ENCODE measurements at regions not wholly inside any gene's neighbourhood (a gene's known extent, or its start where the extent isn't known, plus 50 kb on each side); places are given as distances from the start of the nearest gene placed in this dataset.

DNA sequence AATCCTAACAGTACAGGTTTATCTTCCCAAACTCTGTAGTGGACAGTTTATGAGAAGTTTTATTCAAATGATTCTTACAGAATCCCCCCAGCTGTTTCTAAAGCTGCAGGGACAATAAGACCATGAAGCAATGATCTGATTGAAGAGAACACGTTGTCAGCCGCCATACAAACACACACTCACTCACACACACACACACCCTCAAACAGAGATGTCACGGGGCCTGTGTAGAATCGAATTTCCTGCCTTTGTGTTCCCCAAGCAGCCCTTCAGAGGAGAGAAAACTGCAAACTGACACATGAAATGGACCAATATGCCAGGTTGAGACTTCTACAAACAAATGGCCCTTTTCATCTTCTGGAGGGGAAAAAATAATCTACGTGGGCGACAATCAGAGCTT lies 80.5 kb upstream of the TBX3 start:
- no peak overlapping the region for H3K27ac ChIP-seq (ENCODE audit: insufficient read depth, low read depth, low read length, poor library complexity, severe bottlenecking)
- no peaks in the 10 kb centered on the region for H3K27me3 ChIP-seq (ENCODE audit: control insufficient read depth, insufficient read depth, low read length, poor library complexity, severe bottlenecking)
- peaks cover 3% of the 10 kb centered on the region for H3K4me1 ChIP-seq (ENCODE audit: control insufficient read depth, insufficient read depth, low read length)
- no peak overlapping the region for H3K4me3 ChIP-seq (ENCODE audit: insufficient read depth, low read depth, low read length)
- WGBS, 2 experiments: 51 to 53% methylated on average over 6 of the region's 6 CpGs
- no peaks in the 10 kb centered on the region for H3K9me3 ChIP-seq (ENCODE audit: control insufficient read depth, low read length)
- H3K36me3 ChIP-seq (ENCODE audit: control insufficient read depth, insufficient read depth, low read length): no peaks in the 10 kb centered on the region

DNA sequence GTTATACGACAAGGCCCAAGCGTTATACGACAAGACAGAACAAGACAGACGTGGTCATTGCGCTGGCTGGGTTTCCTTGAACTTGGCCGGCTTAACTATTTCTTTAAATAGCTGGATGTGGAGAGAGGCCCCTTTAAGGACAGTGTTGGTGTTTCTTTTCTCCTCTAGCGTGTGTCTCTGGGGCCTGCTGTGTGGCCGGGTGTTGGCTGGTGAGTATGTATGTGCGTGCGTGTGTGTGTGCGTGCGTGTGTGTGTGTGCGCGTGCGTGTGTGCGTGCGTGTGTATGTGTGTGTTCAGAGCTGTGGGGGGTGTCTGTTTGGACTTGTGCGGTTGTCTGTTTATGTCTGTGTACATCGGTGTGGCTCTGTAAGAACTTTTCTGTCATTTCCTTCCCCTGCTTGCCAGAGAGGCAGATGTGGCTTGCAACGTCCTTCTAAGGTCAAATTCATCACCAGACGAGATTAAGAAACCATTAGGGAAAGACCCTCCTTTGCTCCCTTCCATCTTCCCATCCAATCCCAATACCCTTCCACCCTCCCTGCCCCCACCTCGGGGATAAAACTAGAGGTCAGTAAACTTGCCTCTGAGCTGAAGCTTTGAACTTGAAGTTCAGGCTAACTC lies 78.6 kb upstream of the TBX3 start:
- no peak overlapping the region for H3K4me3 ChIP-seq (ENCODE audit: insufficient read depth, low read depth, low read length)
- H3K9me3 ChIP-seq (ENCODE audit: control insufficient read depth, low read length): no peaks in the 10 kb centered on the region
- 92 to 93% methylated on average over 22 of the region's 22 CpGs for WGBS, 2 experiments
- no peaks in the 10 kb centered on the region for H3K36me3 ChIP-seq (ENCODE audit: control insufficient read depth, insufficient read depth, low read length)
- no peaks in the 10 kb centered on the region for H3K27me3 ChIP-seq (ENCODE audit: control insufficient read depth, insufficient read depth, low read length, poor library complexity, severe bottlenecking)
- peaks cover 3% of the 10 kb centered on the region for H3K4me1 ChIP-seq (ENCODE audit: control insufficient read depth, insufficient read depth, low read length)
- no peak overlapping the region for H3K27ac ChIP-seq (ENCODE audit: insufficient read depth, low read depth, low read length, poor library complexity, severe bottlenecking)

DNA sequence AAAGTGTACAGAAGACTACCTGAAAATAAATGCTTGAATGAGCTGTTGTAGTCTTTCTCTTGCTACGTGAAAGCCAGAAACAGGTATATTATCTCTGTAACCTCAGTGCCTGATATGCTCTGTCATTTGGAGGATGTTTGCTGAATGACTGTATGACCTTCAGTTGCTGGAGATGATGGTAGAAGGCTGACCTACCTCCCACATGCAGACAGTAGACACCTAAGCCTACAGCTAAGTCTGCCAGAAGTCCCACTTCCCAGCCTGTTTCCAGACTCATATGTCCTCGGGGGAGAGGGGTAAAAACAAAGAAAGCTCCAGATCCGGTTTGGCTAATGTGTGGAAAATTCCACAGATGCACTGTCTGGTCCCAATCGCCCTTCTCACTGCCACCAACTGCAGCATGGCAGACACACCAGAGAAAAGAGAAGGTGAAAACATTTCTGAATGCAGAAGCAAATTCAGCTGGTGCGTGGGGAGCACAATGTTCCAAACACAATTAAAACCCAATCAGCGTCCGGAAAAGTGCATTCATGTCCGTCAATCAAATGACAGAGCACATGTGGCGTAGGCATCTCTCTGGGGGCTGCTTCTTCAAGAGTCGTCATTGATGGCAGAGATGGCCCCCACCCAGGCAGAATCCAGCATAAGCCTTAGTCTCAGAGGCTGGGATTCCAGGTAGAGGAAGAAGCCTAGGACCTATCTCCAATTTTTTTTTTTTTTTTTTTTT lies 76.3 kb upstream of the TBX3 start:
- Histone ChIP-seq H3K27ac (ENCODE audit: insufficient read depth, low read depth, low read length, poor library complexity, severe bottlenecking) (no peak overlapping the region), H3K27me3 (ENCODE audit: control insufficient read depth, insufficient read depth, low read length, poor library complexity, severe bottlenecking) (no peaks in the 10 kb centered on the region), H3K4me1 (ENCODE audit: control insufficient read depth, insufficient read depth, low read length) (peaks cover 3% of the 10 kb centered on the region), H3K4me3 (ENCODE audit: insufficient read depth, low read depth, low read length) (no peak overlapping the region), H3K36me3 (ENCODE audit: control insufficient read depth, insufficient read depth, low read length) (no peaks in the 10 kb centered on the region), H3K9me3 (ENCODE audit: control insufficient read depth, low read length) (no peaks in the 10 kb centered on the region)
- WGBS, 2 experiments: 89 to 92% methylated on average over 10 of the region's 10 CpGs

DNA sequence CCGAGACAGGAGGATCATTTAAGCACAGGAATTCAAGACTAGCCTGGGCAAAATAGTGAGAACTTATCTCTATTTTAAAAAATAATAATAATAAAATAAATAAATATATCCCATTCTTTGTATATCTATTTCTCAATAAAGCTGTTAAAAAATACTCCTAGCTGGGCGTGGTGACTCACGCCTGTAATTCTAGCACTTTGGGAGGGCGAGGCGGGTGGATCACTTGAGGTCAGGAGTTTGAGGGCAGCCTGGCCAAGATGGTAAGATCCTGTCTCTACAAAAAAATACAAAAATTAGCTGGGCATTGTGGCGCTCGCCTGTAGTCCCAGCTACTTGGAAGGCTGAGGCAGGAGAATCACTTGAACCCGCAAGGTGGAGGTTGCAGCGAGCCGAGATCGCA lies 75.7 kb upstream of the TBX3 start:
- Histone ChIP-seq H3K4me3 (ENCODE audit: insufficient read depth, low read depth, low read length) (no peak overlapping the region), H3K27ac (ENCODE audit: insufficient read depth, low read depth, low read length, poor library complexity, severe bottlenecking) (no peak overlapping the region), H3K27me3 (ENCODE audit: control insufficient read depth, insufficient read depth, low read length, poor library complexity, severe bottlenecking) (no peaks in the 10 kb centered on the region), H3K9me3 (ENCODE audit: control insufficient read depth, low read length) (no peaks in the 10 kb centered on the region), H3K4me1 (ENCODE audit: control insufficient read depth, insufficient read depth, low read length) (peaks cover 3% of the 10 kb centered on the region), H3K36me3 (ENCODE audit: control insufficient read depth, insufficient read depth, low read length) (no peaks in the 10 kb centered on the region)
- 95% methylated on average over 11 of the region's 11 CpGs for WGBS, 2 experiments

DNA sequence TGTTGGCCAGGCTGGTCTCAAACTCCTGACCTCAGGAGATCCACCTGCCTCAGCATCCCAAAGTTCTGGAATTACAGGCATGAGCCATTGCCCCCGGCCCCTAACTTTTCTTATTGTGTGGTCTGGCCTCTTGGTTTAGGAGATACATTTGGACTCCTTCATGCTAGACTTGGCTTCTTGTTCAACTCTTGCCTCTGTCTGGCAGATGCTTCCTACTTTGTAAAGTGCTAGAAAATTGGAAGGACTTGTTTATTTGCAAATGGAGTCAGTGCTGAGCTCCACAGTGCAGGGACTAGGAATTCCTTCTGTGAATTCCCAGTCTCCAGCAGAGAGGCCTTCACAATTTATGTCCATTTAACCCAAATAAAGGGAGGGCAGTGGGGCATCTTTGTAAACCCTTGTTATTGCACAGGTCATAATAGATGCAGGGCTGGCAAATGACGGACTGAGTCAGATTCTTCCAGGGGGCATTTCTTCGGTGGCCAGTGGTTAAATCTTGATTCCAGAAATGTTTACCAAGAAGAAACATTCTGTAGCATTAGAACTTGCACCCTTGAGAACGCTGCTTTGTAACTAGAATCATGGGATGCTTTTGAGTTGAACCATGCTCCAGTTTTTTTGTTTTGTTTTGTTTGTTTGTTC lies 73.8 kb upstream of the TBX3 start:
- H3K27ac ChIP-seq (ENCODE audit: insufficient read depth, low read depth, low read length, poor library complexity, severe bottlenecking): no peak overlapping the region
- 67 to 70% methylated on average over 4 of the region's 4 CpGs for WGBS, 2 experiments
- H3K4me3 ChIP-seq (ENCODE audit: insufficient read depth, low read depth, low read length): no peak overlapping the region
- no peaks in the 10 kb centered on the region for H3K36me3 ChIP-seq (ENCODE audit: control insufficient read depth, insufficient read depth, low read length)
- no peaks in the 10 kb centered on the region for H3K9me3 ChIP-seq (ENCODE audit: control insufficient read depth, low read length)
- H3K4me1 ChIP-seq (ENCODE audit: control insufficient read depth, insufficient read depth, low read length): no peaks in the 10 kb centered on the region
- H3K27me3 ChIP-seq (ENCODE audit: control insufficient read depth, insufficient read depth, low read length, poor library complexity, severe bottlenecking): no peaks in the 10 kb centered on the region

DNA sequence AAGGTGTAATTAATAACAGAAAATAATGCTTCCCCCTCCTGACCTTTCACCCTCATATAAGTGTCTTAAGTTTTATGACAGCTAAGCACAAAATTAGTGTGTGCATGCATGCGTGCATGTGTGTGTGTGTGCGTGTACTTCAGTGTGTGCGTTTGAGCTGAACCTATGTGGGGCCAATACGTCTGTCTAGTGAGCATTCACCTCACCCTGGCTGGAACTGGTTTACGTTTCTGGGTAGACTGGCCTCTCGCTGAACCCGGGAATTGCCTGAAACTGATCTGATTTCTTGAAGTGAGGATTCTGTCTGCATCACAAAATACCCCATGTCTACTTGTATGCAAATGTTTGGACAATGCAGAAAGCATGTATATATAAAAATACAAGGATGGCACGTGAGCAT lies 68.2 kb upstream of the TBX3 start:
- no peak overlapping the region for H3K27ac ChIP-seq (ENCODE audit: insufficient read depth, low read depth, low read length, poor library complexity, severe bottlenecking)
- H3K27me3 ChIP-seq (ENCODE audit: control insufficient read depth, insufficient read depth, low read length, poor library complexity, severe bottlenecking): no peaks in the 10 kb centered on the region
- no peaks in the 10 kb centered on the region for H3K9me3 ChIP-seq (ENCODE audit: control insufficient read depth, low read length)
- H3K4me1 ChIP-seq (ENCODE audit: control insufficient read depth, insufficient read depth, low read length): peaks cover 1% of the 10 kb centered on the region
- no peak overlapping the region for H3K4me3 ChIP-seq (ENCODE audit: insufficient read depth, low read depth, low read length)
- 89 to 90% methylated on average over 8 of the region's 8 CpGs for WGBS, 2 experiments
- no peaks in the 10 kb centered on the region for H3K36me3 ChIP-seq (ENCODE audit: control insufficient read depth, insufficient read depth, low read length)

DNA sequence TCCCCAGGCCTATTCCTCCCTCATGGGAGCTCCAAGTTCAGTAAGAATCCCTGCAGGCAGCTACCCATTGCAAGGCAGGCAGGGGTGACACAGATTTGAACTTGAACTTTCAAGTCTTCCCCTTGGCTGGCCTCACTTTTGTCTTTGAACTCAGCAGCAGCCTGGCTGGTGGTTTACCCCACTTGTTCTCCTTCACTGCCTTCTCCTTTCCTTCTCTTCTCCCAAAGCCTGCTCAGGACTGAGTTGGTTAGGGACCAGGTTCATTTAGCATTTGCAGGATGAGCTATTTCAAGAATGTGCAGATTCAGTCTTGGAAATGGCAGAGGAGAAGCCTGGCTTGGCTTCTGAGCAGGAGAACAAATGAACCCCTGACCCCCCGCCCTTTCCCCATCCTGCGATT lies 67.7 kb upstream of the TBX3 start:
- 64 to 75% methylated on average over 2 of the region's 2 CpGs for WGBS, 2 experiments

DNA sequence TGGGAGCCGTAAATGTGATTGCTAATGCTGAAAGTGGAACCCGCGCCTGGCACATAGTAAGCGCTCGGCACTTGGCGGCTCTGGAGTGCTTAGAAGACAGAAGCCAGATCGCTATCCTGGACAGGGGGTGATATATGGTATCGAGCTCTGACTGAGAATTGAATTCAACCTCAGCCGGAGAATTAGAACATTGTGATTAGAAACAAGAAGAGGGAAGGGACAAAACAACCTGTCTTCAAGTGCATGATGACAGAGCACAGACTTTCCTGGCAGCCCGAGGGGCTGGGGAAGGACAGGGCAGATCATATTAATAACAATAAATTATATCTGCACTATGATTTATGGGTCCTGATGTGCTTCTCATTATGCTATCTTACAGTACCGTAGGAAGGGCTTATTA lies 66.9 kb upstream of the TBX3 start:
- WGBS, 2 experiments: 93 to 95% methylated on average over 10 to 11 of the region's 11 CpGs
- no peaks in the 10 kb centered on the region for H3K27me3 ChIP-seq (ENCODE audit: control insufficient read depth, insufficient read depth, low read length, poor library complexity, severe bottlenecking)
- H3K27ac ChIP-seq (ENCODE audit: insufficient read depth, low read depth, low read length, poor library complexity, severe bottlenecking): no peak overlapping the region
- no peaks in the 10 kb centered on the region for H3K36me3 ChIP-seq (ENCODE audit: control insufficient read depth, insufficient read depth, low read length)
- H3K4me1 ChIP-seq (ENCODE audit: control insufficient read depth, insufficient read depth, low read length): peaks cover 3% of the 10 kb centered on the region
- H3K9me3 ChIP-seq (ENCODE audit: control insufficient read depth, low read length): no peaks in the 10 kb centered on the region
- no peak overlapping the region for H3K4me3 ChIP-seq (ENCODE audit: insufficient read depth, low read depth, low read length)

More for the DNA sequence above, 67.7 kb upstream of the TBX3 start:
- Histone ChIP-seq H3K27me3 (ENCODE audit: control insufficient read depth, insufficient read depth, low read length, poor library complexity, severe bottlenecking) (no peaks in the 10 kb centered on the region), H3K4me3 (ENCODE audit: insufficient read depth, low read depth, low read length) (no peak overlapping the region), H3K4me1 (ENCODE audit: control insufficient read depth, insufficient read depth, low read length) (peaks cover 3% of the 10 kb centered on the region), H3K27ac (ENCODE audit: insufficient read depth, low read depth, low read length, poor library complexity, severe bottlenecking) (no peak overlapping the region), H3K36me3 (ENCODE audit: control insufficient read depth, insufficient read depth, low read length) (no peaks in the 10 kb centered on the region), H3K9me3 (ENCODE audit: control insufficient read depth, low read length) (no peaks in the 10 kb centered on the region)

DNA sequence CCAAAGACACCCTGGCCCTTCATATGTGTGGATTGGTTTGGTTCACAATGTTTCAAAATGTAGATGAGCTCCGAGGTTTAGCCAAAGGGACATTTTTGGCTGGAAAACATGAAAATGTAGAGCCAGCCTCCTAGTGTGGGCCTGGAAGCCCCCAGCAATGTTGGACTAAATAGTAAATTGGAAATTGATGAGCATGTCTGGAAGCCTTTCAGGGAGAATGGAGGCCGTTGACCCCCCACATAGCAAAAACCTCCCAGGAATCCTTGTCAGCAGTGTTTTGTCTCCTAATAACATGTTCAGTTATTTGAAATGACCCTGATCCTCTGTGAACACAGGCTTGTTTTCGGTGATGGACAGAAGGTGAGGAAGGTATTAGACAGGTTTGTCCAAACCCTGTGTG lies 65.1 kb upstream of the TBX3 start:
- 88 to 98% methylated on average over 3 of the region's 3 CpGs for WGBS, 2 experiments
- Histone ChIP-seq H3K4me1 (ENCODE audit: control insufficient read depth, insufficient read depth, low read length) (peaks cover 3% of the 10 kb centered on the region), H3K9me3 (ENCODE audit: control insufficient read depth, low read length) (no peaks in the 10 kb centered on the region), H3K27ac (ENCODE audit: insufficient read depth, low read depth, low read length, poor library complexity, severe bottlenecking) (no peak overlapping the region), H3K27me3 (ENCODE audit: control insufficient read depth, insufficient read depth, low read length, poor library complexity, severe bottlenecking) (no peaks in the 10 kb centered on the region), H3K4me3 (ENCODE audit: insufficient read depth, low read depth, low read length) (no peak overlapping the region), H3K36me3 (ENCODE audit: control insufficient read depth, insufficient read depth, low read length) (no peaks in the 10 kb centered on the region)

DNA sequence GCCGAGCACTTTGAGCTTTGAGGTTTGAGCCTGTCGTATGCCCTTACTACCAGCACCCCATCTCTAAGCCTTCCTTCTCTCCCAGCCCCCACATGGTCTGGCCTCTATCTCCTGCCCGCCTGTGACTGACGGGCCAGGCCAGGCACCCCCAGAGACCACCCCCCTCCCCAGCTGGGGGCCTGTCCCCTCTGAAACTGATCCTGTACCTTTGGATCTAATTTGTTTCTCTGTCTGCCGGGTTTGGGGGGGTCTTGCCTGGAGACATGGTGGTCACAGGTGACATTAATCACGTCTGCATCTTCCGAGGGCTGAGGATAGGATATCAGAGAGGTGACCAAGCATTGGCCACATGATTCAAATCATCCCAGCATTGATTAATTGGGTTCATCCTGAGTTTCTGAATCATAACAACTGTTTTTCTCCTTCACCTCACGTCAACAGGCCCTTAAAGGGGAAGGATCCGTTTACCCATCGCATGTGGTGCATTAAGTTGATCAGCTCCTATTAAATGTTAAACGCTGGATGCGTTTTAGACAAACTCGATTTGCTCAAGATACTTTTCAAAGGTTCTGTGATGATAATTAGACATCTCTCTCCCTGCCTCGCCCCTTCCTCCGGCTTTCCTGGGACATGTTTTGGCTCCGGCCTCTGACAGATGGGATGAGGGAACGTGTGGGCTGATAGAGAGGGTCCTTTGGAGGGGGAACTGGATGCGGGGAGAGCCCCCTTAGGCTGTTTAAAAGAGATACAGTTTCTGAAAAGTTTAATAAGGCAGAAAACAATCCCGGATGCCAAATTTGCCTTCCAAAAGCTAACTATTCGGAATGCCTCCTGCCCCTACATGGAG lies 63.3 kb upstream of the TBX3 start:
- H3K27me3 ChIP-seq (ENCODE audit: control insufficient read depth, insufficient read depth, low read length, poor library complexity, severe bottlenecking): no peaks in the 10 kb centered on the region
- peaks cover 3% of the 10 kb centered on the region for H3K4me1 ChIP-seq (ENCODE audit: control insufficient read depth, insufficient read depth, low read length)
- no peaks in the 10 kb centered on the region for H3K9me3 ChIP-seq (ENCODE audit: control insufficient read depth, low read length)
- H3K4me3 ChIP-seq (ENCODE audit: insufficient read depth, low read depth, low read length): no peak overlapping the region
- H3K36me3 ChIP-seq (ENCODE audit: control insufficient read depth, insufficient read depth, low read length): no peaks in the 10 kb centered on the region
- H3K27ac ChIP-seq (ENCODE audit: insufficient read depth, low read depth, low read length, poor library complexity, severe bottlenecking): no peak overlapping the region
- WGBS, 2 experiments: 80 to 82% methylated on average over 20 of the region's 20 CpGs
